Liver (tissue), 3 donors: ENCODE measurements at regions not wholly inside any gene's neighbourhood (a gene's known extent, or its start where the extent isn't known, plus 50 kb on each side); places are given as distances from the start of the nearest gene placed in this dataset.

Experiments
- CTCF ChIP-seq: fragments of 150-350 bp; IDR thresholded peaks from 2 replicates; pipeline ENCODE4 v1.5.1; 2017; ENCODE audit warnings: improper control_type of control experiment, low read depth, low read length; ENCODE audit not compliant: missing input control
- GABPA ChIP-seq, 2 donors: IDR thresholded peaks in 1 of 2; conservative IDR thresholded peaks in 1 of 2; 2 replicates each; pipeline ENCODE4 v1.6.1; 2016; ENCODE audit warnings: antibody characterized with exemption in 2 of 2, mild to moderate bottlenecking in 1 of 2, moderate library complexity in 1 of 2
- JUND ChIP-seq, 2 donors: IDR thresholded peaks; 2 replicates each; pipeline ENCODE4 v1.6.1; 2016; ENCODE audit warnings: antibody characterized with exemption in 2 of 2
- RAD21 ChIP-seq, 2 donors: IDR thresholded peaks; 2 replicates each; pipeline ENCODE4 v1.6.1; 2016; ENCODE audit warnings: antibody characterized with exemption in 2 of 2, mild to moderate bottlenecking in 2 of 2
- donor health status: healthy.
- donor health status: healthy.

GRCh38 chr15:96484830-96485229, 154.3 kb downstream of the NR2F2 start:
- no peak for TF ChIP-seq CTCF
- no peak for TF ChIP-seq RAD21 (IDR thresholded peaks at IDR 0.05)
- no peak for TF ChIP-seq JUND (IDR thresholded peaks at IDR 0.05)
- TF ChIP-seq GABPA (IDR thresholded peaks at IDR 0.05 in 1 of 2, conservative IDR thresholded peaks at IDR 0.05 in 1 of 2), result no peak
